COR-L47 (cell line): ENCODE measurements at regions not wholly inside any gene's neighbourhood (a gene's known extent, or its start where the extent isn't known, plus 50 kb on each side); places are given as distances from the start of the nearest gene placed in this dataset.
"Not testable (repeated sequence)": the region's sequence is repeated elsewhere in the genome, so short reads cannot be mapped to it uniquely, and the experiment has no call there.

Source experiments
- DNase-seq: peaks from one replicate; lab custom pipeline; 2025; lab: John Stamatoyannopoulos, UW

GRCh38 chr12:111152561-111152960 lies 216.3 kb downstream of the PHETA1 start:
- DNase-seq = no peak

GRCh38 chr12:111150921-111151840 lies 217.7 kb downstream of the PHETA1 start:
- DNase-seq = no peak

GRCh38 chr12:111150360-111150759 lies 218.5 kb downstream of the PHETA1 start:
- no peak for DNase-seq

GRCh38 chr12:111149299-111149698 lies 219.6 kb downstream of the PHETA1 start:
- no peak for DNase-seq

GRCh38 chr12:111148005-111148404 lies 220.9 kb downstream of the PHETA1 start:
- DNase-seq = no peak

- no peak for DNase-seq
Measured at GRCh38 chr12:111143271-111143670, 222.9 kb upstream of the MYL2 start.

GRCh38 chr12:111141205-111141604 lies 220.8 kb upstream of the MYL2 start:
- no peak for DNase-seq

GRCh38 chr12:111138016-111138415 lies 217.6 kb upstream of the MYL2 start:
- DNase-seq = no peak

- no peak for DNase-seq
Measured at GRCh38 chr12:111135293-111135832, 215.0 kb upstream of the MYL2 start.

GRCh38 chr12:111130336-111130735 lies 210.0 kb upstream of the MYL2 start:
- DNase-seq = no peak

- no peak for DNase-seq
Measured at GRCh38 chr12:111129149-111129767, 208.9 kb upstream of the MYL2 start.

- DNase-seq = no peak
Measured at GRCh38 chr12:111126331-111126730, 206.0 kb upstream of the MYL2 start.

GRCh38 chr12:111124183-111124582 lies 203.8 kb upstream of the MYL2 start:
- DNase-seq = no peak

GRCh38 chr12:111123390-111123789 lies 203.0 kb upstream of the MYL2 start:
- DNase-seq = no peak

- DNase-seq = no peak
Measured at GRCh38 chr12:111122458-111122878, 202.1 kb upstream of the MYL2 start.

GRCh38 chr12:111121840-111122239 lies 201.5 kb upstream of the MYL2 start:
- DNase-seq = no peak

GRCh38 chr12:111120578-111120977 lies 200.2 kb upstream of the MYL2 start:
- DNase-seq = no peak

- no peak for DNase-seq
Measured at GRCh38 chr12:111117017-111117416, 196.6 kb upstream of the MYL2 start.

- not testable (repeated sequence) for DNase-seq
Measured at GRCh38 chr12:111113313-111113712, 192.9 kb upstream of the MYL2 start.

GRCh38 chr12:111112311-111113098 lies 192.1 kb upstream of the MYL2 start:
- DNase-seq = no peak

- DNase-seq = no peak
Measured at GRCh38 chr12:111111681-111112080, 191.3 kb upstream of the MYL2 start.

- no peak for DNase-seq
Measured at GRCh38 chr12:111110556-111110955, 190.2 kb upstream of the MYL2 start.
